Fibroblast of the aortic adventitia (primary cell): ENCODE measurements at regions not wholly inside any gene's neighbourhood (a gene's known extent, or its start where the extent isn't known, plus 50 kb on each side); places are given as distances from the start of the nearest gene placed in this dataset.

Experiments
- DNase-seq: peaks from one replicate; pipeline ENCODE4 v3.0.0-alpha.2; 2010; ENCODE audit warnings: low read depth
- H3K4me3 ChIP-seq: 2 replicates; pipeline ENCODE4 v1.5.1; 2011; ENCODE audit warnings: low read depth, mild to moderate bottlenecking, control low read depth, low read length, moderate library complexity
- TF ChIP-seq, protein P1 (sequence below): IDR thresholded peaks from 2 replicates; pipeline ENCODE4 v1.5.1; 2011; ENCODE audit warnings: mild to moderate bottlenecking, low read length, control low read depth, inconsistent platforms; ENCODE audit not compliant: insufficient read depth

DNA sequence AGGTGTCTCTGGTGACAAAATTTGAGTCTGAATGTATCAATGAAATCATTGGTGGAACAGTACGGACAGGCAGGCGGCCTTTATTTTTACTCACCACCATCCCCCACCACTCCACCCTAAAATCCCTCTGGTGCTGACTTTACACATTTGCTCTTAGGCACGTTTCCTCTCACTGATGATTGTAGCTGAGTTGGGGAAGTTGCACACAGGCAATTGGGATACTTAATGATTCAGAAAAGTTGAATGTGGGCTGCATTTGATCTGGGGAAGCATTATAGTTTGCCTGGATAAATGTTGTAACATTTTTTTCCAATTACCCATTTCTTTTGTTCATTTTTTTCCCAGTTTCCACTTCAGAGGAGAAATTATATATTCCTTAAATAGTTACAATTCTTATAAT lies 658.4 kb downstream of the TLR4 start:
- TF ChIP-seq, protein P1, sequence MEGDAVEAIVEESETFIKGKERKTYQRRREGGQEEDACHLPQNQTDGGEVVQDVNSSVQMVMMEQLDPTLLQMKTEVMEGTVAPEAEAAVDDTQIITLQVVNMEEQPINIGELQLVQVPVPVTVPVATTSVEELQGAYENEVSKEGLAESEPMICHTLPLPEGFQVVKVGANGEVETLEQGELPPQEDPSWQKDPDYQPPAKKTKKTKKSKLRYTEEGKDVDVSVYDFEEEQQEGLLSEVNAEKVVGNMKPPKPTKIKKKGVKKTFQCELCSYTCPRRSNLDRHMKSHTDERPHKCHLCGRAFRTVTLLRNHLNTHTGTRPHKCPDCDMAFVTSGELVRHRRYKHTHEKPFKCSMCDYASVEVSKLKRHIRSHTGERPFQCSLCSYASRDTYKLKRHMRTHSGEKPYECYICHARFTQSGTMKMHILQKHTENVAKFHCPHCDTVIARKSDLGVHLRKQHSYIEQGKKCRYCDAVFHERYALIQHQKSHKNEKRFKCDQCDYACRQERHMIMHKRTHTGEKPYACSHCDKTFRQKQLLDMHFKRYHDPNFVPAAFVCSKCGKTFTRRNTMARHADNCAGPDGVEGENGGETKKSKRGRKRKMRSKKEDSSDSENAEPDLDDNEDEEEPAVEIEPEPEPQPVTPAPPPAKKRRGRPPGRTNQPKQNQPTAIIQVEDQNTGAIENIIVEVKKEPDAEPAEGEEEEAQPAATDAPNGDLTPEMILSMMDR, result no peak
- H3K4me3 ChIP-seq, result no peak overlapping the region
- DNase-seq, result no peak

DNA sequence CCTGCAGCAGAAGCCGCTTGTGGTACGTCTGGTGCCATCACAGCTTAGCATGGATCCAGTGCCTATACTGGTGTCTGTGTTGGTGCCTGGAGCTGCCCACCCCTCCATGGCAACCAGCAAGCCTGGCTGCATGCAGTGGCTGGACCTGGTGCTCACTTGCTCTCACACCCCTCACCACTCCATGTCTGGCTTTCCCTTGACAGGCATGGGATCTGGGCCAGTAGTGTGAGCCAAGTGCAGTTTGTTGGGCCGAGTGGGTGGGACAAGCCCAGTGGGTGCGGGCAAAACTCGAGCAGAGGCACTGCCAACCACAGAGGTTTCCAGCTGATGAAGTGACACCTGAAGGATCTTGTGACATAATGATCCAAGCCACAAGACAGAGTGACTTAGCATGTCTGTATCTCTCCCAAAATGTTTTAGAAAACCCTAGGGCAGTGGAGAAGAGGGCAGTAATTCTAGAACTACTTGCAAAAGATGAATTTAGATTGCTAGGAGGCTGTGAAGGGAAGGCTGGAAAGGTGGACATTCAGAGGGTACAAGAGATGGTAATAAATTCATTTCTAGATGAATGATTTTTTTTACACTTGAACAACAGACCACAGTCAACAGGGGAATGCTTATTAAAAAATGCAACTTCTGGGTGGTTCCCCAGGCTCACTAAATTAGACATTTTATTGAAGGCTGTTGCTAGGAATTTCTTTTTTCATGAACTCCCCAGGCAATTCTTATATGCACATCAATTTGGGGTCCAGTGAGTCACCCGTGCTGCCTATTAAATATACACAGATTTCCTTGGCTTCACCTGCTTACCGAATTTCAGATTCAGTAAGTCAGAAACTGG lies 660.3 kb downstream of the TLR4 start:
- DNase-seq, result no peak
- TF ChIP-seq, protein P1, result no peak
- H3K4me3 ChIP-seq, result no peak overlapping the region

- TF ChIP-seq, protein P1, result no peak
- DNase-seq, result no peak
- H3K4me3 ChIP-seq, result no peak overlapping the region
Measured at GRCh38 chr9:118366228-118366627, 662.0 kb downstream of the TLR4 start.

GRCh38 chr9:118367383-118367782 lies 663.2 kb downstream of the TLR4 start:
- TF ChIP-seq, protein P1, result no peak
- no peak overlapping the region for H3K4me3 ChIP-seq
- no peak for DNase-seq

- no peak for DNase-seq
- TF ChIP-seq, protein P1, result no peak
- no peak overlapping the region for H3K4me3 ChIP-seq
Measured at GRCh38 chr9:118384531-118385100, 680.4 kb downstream of the TLR4 start.

- no peak overlapping the region for H3K4me3 ChIP-seq
- TF ChIP-seq, protein P1, result no peak
- no peak for DNase-seq
Measured at GRCh38 chr9:118395415-118395814, 691.2 kb downstream of the TLR4 start.

DNA sequence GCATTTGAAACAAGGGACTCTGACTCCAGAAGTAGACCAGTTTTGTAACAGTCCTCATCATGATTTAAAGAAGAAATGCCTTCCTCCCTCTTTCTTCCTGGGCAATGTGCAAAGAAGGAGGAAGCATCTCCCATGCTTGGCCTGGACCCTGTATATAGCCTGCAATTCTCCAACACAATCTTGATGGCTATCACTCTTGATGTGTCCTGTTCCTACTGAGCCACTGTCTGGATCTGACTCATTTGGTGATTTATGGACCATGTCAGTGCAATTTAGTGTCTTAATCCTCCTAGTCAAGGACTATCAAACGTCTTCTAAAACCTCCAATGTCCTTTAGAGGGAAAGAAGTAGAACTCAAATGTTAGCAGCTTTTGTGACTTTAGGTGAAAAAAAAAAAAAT lies 697.3 kb downstream of the TLR4 start:
- H3K4me3 ChIP-seq, result no peak overlapping the region
- TF ChIP-seq, protein P1, result no peak
- no peak for DNase-seq
